MM.1S (cell line): ENCODE measurements at regions not wholly inside any gene's neighbourhood (a gene's known extent, or its start where the extent isn't known, plus 50 kb on each side); places are given as distances from the start of the nearest gene placed in this dataset.

ENCODE experiments used
- DNase-seq: peaks from one replicate; pipeline ENCODE4 v3.0.0-alpha.2; 2015
- H2AFZ ChIP-seq: fragments of 300-600 bp; sonication (generic); 2 replicates; pipeline ENCODE4 v1.6.0; 2016; ENCODE audit warnings: antibody characterized with exemption, low read length
- H3F3A ChIP-seq: fragments of 300-600 bp; sonication (generic); 2 replicates; pipeline ENCODE4 v1.6.1; 2016; ENCODE audit warnings: mild to moderate bottlenecking, antibody characterized with exemption, low read length, moderate library complexity, mixed read lengths; ENCODE audit not compliant: insufficient read depth
- H3K27ac ChIP-seq: fragments of 300-600 bp; sonication (generic); 2 replicates; pipeline ENCODE4 v1.5.1; 2016; ENCODE audit warnings: mild to moderate bottlenecking, low read length
- H3K27me3 ChIP-seq: fragments of 300-600 bp; sonication (generic); replicated peaks from 2 replicates; pipeline ENCODE4 v1.6.0; 2016; ENCODE audit warnings: low read length; ENCODE audit not compliant: insufficient read depth
- H3K36me3 ChIP-seq: fragments of 300-600 bp; sonication (generic); replicated peaks from 2 replicates; pipeline ENCODE4 v1.6.1; 2016; ENCODE audit warnings: mild to moderate bottlenecking, low read length, mixed read lengths; ENCODE audit not compliant: insufficient read depth
- H3K4me1 ChIP-seq: fragments of 300-600 bp; sonication (generic); 2 replicates; pipeline ENCODE4 v1.6.1; 2016; ENCODE audit warnings: low read length, mixed read lengths
- H3K4me2 ChIP-seq: fragments of 300-600 bp; sonication (generic); 2 replicates; pipeline ENCODE4 v1.6.0; 2016; ENCODE audit warnings: low read depth, low read length
- H3K4me3 ChIP-seq: fragments of 300-600 bp; sonication (generic); 2 replicates; pipeline ENCODE4 v1.5.1; 2016; ENCODE audit warnings: low read length, mixed read lengths
- H3K79me2 ChIP-seq: fragments of 300-600 bp; sonication (generic); 2 replicates; pipeline ENCODE4 v1.6.1; 2016; ENCODE audit warnings: mixed run types, low read length, mixed read lengths
- H3K9ac ChIP-seq: fragments of 300-600 bp; sonication (generic); 2 replicates; pipeline ENCODE4 v1.6.1; 2016; ENCODE audit warnings: low read length, mixed read lengths
- H3K9me2 ChIP-seq: fragments of 300-600 bp; sonication (generic); replicated peaks from 2 replicates; pipeline ENCODE4 v1.6.1; 2016; ENCODE audit warnings: mild to moderate bottlenecking, low read length, mixed read lengths; ENCODE audit not compliant: insufficient read depth
- H3K9me3 ChIP-seq: fragments of 300-600 bp; sonication (generic); replicated peaks from 2 replicates; pipeline ENCODE4 v1.6.1; 2016; ENCODE audit warnings: mild to moderate bottlenecking, low read length, mixed read lengths; ENCODE audit not compliant: insufficient read depth
- H4K20me1 ChIP-seq: fragments of 300-600 bp; sonication (generic); 2 replicates; pipeline ENCODE4 v1.6.1; 2016; ENCODE audit warnings: mild to moderate bottlenecking, low read length, moderate library complexity, mixed read lengths; ENCODE audit not compliant: insufficient read depth
- EZH2 ChIP-seq: fragments of 300-600 bp; sonication (generic); optimal IDR thresholded peaks from 2 replicates; pipeline ENCODE3; 2017; ENCODE audit warnings: low read depth, mild to moderate bottlenecking, antibody characterized with exemption, low read length, mixed read lengths
- EZH2phosphoT487 ChIP-seq: fragments of 300-600 bp; sonication (generic); IDR thresholded peaks from 2 replicates; pipeline ENCODE4 v1.6.1; 2018; ENCODE audit warnings: antibody characterized with exemption, low read length
- TF ChIP-seq, protein P1 (sequence below): fragments of 300-600 bp; sonication (generic); IDR thresholded peaks from 2 replicates; pipeline ENCODE4 v1.5.1; 2016; ENCODE audit warnings: antibody characterized with exemption, low read length, mixed read lengths

DNA sequence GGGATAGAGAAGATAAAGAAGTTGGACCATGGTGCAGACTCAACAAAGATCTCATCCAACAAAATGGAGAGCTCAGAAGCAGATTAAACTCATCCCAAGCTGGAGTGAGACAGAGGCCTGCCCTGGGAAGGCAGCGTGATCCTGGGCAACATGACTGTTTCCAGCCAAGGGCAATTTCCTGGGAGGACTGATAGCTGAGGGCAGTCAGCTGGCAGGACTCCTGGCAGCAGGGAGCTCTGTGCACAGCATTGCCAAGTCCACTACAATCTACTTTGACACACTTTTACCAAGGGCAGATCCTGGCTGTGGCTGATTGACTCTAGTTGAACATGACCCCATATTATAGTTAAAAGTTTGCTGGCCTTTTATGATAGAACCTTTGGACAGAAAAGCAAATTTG, 357.3 kb upstream of the RASGEF1B start:
- no peak overlapping the region for H3K27ac ChIP-seq
- H3K4me2 ChIP-seq: no peak overlapping the region
- no peaks in the 10 kb centered on the region for H3K79me2 ChIP-seq
- no peaks in the 10 kb centered on the region for H3K36me3 ChIP-seq
- no peaks in the 10 kb centered on the region for H3K27me3 ChIP-seq
- H3K9me2 ChIP-seq: no peaks in the 10 kb centered on the region
- no peak overlapping the region for H3K9ac ChIP-seq
- H3F3A ChIP-seq: no peaks in the 10 kb centered on the region
- H3K9me3 ChIP-seq: no peaks in the 10 kb centered on the region
- H3K4me1 ChIP-seq: no peaks in the 10 kb centered on the region
- no peak overlapping the region for H2AFZ ChIP-seq
- no peak overlapping the region for H3K4me3 ChIP-seq
- no peak for DNase-seq
- H4K20me1 ChIP-seq: no peaks in the 10 kb centered on the region
- TF ChIP-seq EZH2phosphoT487 (no peak), EZH2 (no peak)
- TF ChIP-seq, protein P1, sequence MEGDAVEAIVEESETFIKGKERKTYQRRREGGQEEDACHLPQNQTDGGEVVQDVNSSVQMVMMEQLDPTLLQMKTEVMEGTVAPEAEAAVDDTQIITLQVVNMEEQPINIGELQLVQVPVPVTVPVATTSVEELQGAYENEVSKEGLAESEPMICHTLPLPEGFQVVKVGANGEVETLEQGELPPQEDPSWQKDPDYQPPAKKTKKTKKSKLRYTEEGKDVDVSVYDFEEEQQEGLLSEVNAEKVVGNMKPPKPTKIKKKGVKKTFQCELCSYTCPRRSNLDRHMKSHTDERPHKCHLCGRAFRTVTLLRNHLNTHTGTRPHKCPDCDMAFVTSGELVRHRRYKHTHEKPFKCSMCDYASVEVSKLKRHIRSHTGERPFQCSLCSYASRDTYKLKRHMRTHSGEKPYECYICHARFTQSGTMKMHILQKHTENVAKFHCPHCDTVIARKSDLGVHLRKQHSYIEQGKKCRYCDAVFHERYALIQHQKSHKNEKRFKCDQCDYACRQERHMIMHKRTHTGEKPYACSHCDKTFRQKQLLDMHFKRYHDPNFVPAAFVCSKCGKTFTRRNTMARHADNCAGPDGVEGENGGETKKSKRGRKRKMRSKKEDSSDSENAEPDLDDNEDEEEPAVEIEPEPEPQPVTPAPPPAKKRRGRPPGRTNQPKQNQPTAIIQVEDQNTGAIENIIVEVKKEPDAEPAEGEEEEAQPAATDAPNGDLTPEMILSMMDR: no peak

DNA sequence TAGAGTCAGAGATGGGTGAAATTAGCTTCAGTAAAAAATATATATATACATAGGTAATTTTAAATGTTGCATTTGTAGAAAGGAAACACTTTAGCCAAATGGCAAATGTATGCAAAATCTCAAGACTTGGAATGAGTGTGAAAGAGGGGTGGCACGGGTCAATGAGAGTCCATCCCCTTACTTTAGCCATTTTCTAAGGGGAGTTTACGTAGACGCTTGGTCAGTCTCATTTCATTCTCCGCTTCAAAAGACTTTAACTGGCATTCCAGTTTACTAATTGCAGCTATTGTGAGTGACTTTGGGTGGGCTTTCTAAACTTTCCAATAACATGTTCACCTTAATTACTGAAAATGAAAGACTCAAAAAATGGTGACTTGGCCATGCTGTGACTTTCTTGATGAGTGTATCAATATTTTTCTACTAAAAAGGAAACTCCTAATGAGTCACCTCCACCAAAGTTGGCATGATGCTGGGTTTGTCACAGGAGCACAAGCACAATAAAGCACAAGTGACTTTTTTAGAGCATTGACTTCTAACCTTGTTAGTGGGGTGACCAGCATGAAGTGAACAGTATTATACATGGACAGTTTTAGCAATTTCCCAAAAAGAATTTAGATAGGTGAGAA, 356.0 kb upstream of the RASGEF1B start:
- no peak overlapping the region for H3K4me2 ChIP-seq
- H4K20me1 ChIP-seq: no peaks in the 10 kb centered on the region
- H3K27me3 ChIP-seq: no peaks in the 10 kb centered on the region
- H3K9me2 ChIP-seq: no peaks in the 10 kb centered on the region
- H3K4me3 ChIP-seq: no peak overlapping the region
- no peaks in the 10 kb centered on the region for H3K4me1 ChIP-seq
- no peaks in the 10 kb centered on the region for H3F3A ChIP-seq
- no peak overlapping the region for H3K27ac ChIP-seq
- TF ChIP-seq EZH2phosphoT487 (no peak), EZH2 (no peak)
- TF ChIP-seq, protein P1: no peak
- no peaks in the 10 kb centered on the region for H3K9me3 ChIP-seq
- no peak for DNase-seq
- no peaks in the 10 kb centered on the region for H3K36me3 ChIP-seq
- H3K9ac ChIP-seq: no peak overlapping the region
- H3K79me2 ChIP-seq: no peaks in the 10 kb centered on the region
- no peak overlapping the region for H2AFZ ChIP-seq

DNA sequence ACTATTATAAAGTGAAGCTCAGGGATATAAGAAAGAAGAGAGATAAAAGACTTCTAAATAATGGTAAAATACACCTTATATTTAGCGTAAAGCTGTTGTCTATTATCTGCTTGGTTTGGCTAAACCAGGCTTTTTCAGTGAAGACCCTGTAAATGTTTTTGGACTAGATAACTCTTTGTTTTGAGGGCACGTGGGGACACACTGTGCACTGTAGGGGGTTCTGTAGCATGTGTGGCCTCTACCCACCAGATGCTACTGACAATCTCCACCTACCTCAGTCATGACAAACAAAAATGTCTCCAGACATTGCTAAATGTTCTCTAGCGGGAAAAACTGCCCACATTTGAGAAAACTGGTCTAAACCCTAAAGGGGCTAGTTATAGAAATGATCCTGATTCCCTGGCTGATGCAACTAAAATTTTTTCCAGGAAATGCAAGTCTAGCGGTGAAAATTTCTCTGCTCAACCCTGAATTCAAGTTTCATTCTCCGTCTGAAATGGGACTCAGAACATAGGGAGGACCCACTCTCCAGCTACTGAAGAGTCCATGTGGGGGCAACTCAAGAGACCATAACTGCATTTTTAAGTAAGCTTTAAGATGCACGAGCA, 355.2 kb upstream of the RASGEF1B start:
- Histone ChIP-seq H3F3A (no peaks in the 10 kb centered on the region), H3K4me1 (no peaks in the 10 kb centered on the region), H3K79me2 (no peaks in the 10 kb centered on the region), H4K20me1 (no peaks in the 10 kb centered on the region), H3K4me2 (no peak overlapping the region), H3K27ac (no peak overlapping the region), H3K4me3 (no peak overlapping the region), H3K9ac (no peak overlapping the region), H2AFZ (no peak overlapping the region), H3K9me3 (no peaks in the 10 kb centered on the region), H3K36me3 (no peaks in the 10 kb centered on the region), H3K27me3 (no peaks in the 10 kb centered on the region), H3K9me2 (no peaks in the 10 kb centered on the region)
- no peak for DNase-seq
- TF ChIP-seq, protein P1: no peak
- TF ChIP-seq EZH2phosphoT487 (no peak), EZH2 (no peak)
